IMR-90 (cell line): ENCODE measurements at regions not wholly inside any gene's neighbourhood (a gene's known extent, or its start where the extent isn't known, plus 50 kb on each side); places are given as distances from the start of the nearest gene placed in this dataset.

ENCODE experiments used
- CHD1 ChIP-seq: IDR thresholded peaks from 2 replicates; pipeline ENCODE4 v1.6.1; 2012; ENCODE audit warnings: low read depth, low read length, improper control_type of control experiment
- MAFK ChIP-seq: IDR thresholded peaks from 2 replicates; pipeline ENCODE4 v1.6.1; 2012; ENCODE audit warnings: low read depth, low read length, improper control_type of control experiment
- MAZ ChIP-seq: IDR thresholded peaks from 2 replicates; pipeline ENCODE4 v1.6.1; 2012; ENCODE audit warnings: low read depth, mild to moderate bottlenecking, low read length, improper control_type of control experiment, moderate library complexity, borderline replicate concordance
- POLR2A ChIP-seq: IDR thresholded peaks from 2 replicates; pipeline ENCODE4 v1.6.1; 2012; ENCODE audit warnings: mild to moderate bottlenecking, low read depth, low read length
- RAD21 ChIP-seq: IDR thresholded peaks from 2 replicates; pipeline ENCODE4 v1.6.1; 2012; ENCODE audit warnings: low read length, improper control_type of control experiment
- TF ChIP-seq, protein P1 (sequence below): conservative IDR thresholded peaks from 2 replicates; pipeline ENCODE4 v1.5.1; 2012; ENCODE audit warnings: mild to moderate bottlenecking, low read depth, low read length, improper control_type of control experiment

DNA sequence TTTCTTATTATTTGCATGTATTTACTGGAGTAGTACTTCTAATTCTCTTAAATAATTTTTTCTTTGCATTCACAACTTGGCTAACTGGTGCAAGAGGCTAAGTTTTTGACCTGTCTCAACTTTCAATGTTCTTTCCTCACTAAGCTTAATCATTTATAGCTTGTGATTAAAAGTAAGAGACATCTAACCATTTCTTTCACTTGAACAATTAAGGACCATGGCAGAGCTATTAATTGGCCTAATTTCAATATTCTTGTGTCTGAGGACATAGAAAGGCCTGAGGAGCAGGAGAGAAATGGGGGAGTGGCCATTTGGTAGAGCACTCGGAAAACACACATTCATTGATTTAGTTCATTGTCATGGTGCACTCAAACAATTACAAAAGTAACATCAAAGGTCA is 141.4 kb upstream of the TMEM196 start:
- TF ChIP-seq POLR2A (no peak), MAFK (no peak), MAZ (no peak), CHD1 (no peak), RAD21 (no peak)
- TF ChIP-seq, protein P1, sequence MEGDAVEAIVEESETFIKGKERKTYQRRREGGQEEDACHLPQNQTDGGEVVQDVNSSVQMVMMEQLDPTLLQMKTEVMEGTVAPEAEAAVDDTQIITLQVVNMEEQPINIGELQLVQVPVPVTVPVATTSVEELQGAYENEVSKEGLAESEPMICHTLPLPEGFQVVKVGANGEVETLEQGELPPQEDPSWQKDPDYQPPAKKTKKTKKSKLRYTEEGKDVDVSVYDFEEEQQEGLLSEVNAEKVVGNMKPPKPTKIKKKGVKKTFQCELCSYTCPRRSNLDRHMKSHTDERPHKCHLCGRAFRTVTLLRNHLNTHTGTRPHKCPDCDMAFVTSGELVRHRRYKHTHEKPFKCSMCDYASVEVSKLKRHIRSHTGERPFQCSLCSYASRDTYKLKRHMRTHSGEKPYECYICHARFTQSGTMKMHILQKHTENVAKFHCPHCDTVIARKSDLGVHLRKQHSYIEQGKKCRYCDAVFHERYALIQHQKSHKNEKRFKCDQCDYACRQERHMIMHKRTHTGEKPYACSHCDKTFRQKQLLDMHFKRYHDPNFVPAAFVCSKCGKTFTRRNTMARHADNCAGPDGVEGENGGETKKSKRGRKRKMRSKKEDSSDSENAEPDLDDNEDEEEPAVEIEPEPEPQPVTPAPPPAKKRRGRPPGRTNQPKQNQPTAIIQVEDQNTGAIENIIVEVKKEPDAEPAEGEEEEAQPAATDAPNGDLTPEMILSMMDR: no peak
